Gastrocnemius medialis (tissue), 4 donors: ENCODE measurements at regions not wholly inside any gene's neighbourhood (a gene's known extent, or its start where the extent isn't known, plus 50 kb on each side); places are given as distances from the start of the nearest gene placed in this dataset.

Source experiments
- ATAC-seq, 2 donors: fragments of 150-250 bp; one replicate each; pipeline ENCODE4 v1.9.1; 2016
- DNase-seq, 2 donors: peaks; one replicate each; pipeline ENCODE4 v3.0.0-alpha.2; 2019
- H3K27ac ChIP-seq, 4 donors: fragments of 200-600 bp; sonication (generic); 1 replicate in 1 of 4; 2 replicates in 3 of 4; pipeline ENCODE4 v1.5.1; 2016 to 2018; ENCODE audit warnings: mild to moderate bottlenecking in 2 of 4, moderate library complexity in 1 of 4
- H3K27me3 ChIP-seq, 3 donors: fragments of 200-600 bp; sonication (generic) in 2 of 3; 1 replicate in 1 of 3; 2 replicates in 2 of 3; pipeline versions ENCODE4 v1.5.1 to v1.6.0; 2016 to 2019; ENCODE audit warnings: mild to moderate bottlenecking in 1 of 3, moderate library complexity in 1 of 3
- H3K36me3 ChIP-seq, 2 donors: fragments of 200-600 bp; sonication (generic) in 1 of 2; one replicate each; pipeline ENCODE4 v1.5.1; 2017 to 2018
- H3K4me1 ChIP-seq, 2 donors: fragments of 200-600 bp; sonication (generic) in 1 of 2; one replicate each; pipeline ENCODE4 v1.5.1; 2016 to 2017; ENCODE audit warnings: mild to moderate bottlenecking in 2 of 2
- H3K4me3 ChIP-seq, 4 donors: fragments of 200-600 bp; sonication (generic) in 3 of 4; 1 replicate in 1 of 4; 2 replicates in 3 of 4; pipeline ENCODE4 v1.5.1; 2016 to 2019; ENCODE audit warnings: mild to moderate bottlenecking in 2 of 4
- H3K9me3 ChIP-seq, 3 donors: fragments of 200-600 bp; sonication (generic) in 2 of 3; 1 replicate in 1 of 3; 2 replicates in 2 of 3; pipeline ENCODE4 v1.5.1; 2016 to 2019
- POLR2A ChIP-seq, 2 donors: fragments of 450-650 bp; IDR thresholded peaks; one replicate each; pipeline ENCODE4 v1.6.1; 2017; ENCODE audit warnings: antibody characterized with exemption in 2 of 2, mild to moderate bottlenecking in 2 of 2, moderate library complexity in 2 of 2
- in situ Hi-C, 4 donors: fragments of 200-750 bp; cut with MboI; loops; one replicate each; pipeline versions ENCODE4 v1.15.0 to v1.8.0; 2017; ENCODE audit warnings: low sequenced_read_pairs in 4 of 4
- intact Hi-C: fragments of 100-400 bp; cut with DNase I; formaldehyde crosslinking; loops from one replicate; pipeline ENCODE4 v1.15.1; 2023; ENCODE audit warnings: low total_unique reads
- TF ChIP-seq, protein P1 (sequence below), 5 experiments: fragments of 450-650 bp in 3 of 5; fragments of 200-600 bp in 2 of 5; sonication (generic) in 2 of 5; IDR thresholded peaks in 4 of 5; conservative IDR thresholded peaks in 1 of 5; 1 replicate in 4 of 5; 2 replicates in 1 of 5; pipeline ENCODE4 v1.5.1; 2016 to 2019; ENCODE audit warnings: antibody characterized with exemption in 5 of 5, mild to moderate bottlenecking in 3 of 5, moderate library complexity in 3 of 5

DNA sequence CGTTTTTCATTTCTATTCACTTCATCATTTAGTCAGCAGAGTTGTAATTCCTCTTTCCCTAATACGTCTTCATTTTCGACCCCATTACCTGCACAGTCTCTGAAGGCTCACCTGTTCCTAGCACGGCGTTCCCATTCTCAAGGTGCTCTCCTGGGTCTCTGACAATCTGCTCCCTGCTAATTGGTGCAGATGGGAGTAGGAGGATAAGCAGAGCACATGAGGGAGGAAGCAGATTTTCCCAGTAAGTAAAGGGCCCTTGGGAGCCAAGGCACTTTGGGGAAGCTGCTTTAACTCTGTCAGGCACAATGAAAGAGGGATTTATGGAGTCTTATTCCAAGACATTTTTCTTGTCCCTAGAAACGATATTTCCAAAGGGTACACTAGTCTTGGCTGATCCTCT lies 466.4 kb downstream of the STIM2 start:
- H3K27ac ChIP-seq = no peak overlapping the region
- in situ Hi-C loops (no loop called here), intact Hi-C loops (no loop called here)
- no peak for ATAC-seq
- no peak for TF ChIP-seq POLR2A (IDR thresholded peaks at IDR 0.05)
- TF ChIP-seq, protein P1, sequence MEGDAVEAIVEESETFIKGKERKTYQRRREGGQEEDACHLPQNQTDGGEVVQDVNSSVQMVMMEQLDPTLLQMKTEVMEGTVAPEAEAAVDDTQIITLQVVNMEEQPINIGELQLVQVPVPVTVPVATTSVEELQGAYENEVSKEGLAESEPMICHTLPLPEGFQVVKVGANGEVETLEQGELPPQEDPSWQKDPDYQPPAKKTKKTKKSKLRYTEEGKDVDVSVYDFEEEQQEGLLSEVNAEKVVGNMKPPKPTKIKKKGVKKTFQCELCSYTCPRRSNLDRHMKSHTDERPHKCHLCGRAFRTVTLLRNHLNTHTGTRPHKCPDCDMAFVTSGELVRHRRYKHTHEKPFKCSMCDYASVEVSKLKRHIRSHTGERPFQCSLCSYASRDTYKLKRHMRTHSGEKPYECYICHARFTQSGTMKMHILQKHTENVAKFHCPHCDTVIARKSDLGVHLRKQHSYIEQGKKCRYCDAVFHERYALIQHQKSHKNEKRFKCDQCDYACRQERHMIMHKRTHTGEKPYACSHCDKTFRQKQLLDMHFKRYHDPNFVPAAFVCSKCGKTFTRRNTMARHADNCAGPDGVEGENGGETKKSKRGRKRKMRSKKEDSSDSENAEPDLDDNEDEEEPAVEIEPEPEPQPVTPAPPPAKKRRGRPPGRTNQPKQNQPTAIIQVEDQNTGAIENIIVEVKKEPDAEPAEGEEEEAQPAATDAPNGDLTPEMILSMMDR (IDR thresholded peaks at IDR 0.05 in 4 of 5, conservative IDR thresholded peaks at IDR 0.05 in 1 of 5) = no peak
- H3K4me3 ChIP-seq = no peak overlapping the region
- H3K4me1 ChIP-seq = no peaks in the 10 kb centered on the region
- DNase-seq = no peak
- no peaks in the 10 kb centered on the region for H3K27me3 ChIP-seq
- H3K36me3 ChIP-seq = no peaks in the 10 kb centered on the region
- H3K9me3 ChIP-seq = no peaks in the 10 kb centered on the region

DNA sequence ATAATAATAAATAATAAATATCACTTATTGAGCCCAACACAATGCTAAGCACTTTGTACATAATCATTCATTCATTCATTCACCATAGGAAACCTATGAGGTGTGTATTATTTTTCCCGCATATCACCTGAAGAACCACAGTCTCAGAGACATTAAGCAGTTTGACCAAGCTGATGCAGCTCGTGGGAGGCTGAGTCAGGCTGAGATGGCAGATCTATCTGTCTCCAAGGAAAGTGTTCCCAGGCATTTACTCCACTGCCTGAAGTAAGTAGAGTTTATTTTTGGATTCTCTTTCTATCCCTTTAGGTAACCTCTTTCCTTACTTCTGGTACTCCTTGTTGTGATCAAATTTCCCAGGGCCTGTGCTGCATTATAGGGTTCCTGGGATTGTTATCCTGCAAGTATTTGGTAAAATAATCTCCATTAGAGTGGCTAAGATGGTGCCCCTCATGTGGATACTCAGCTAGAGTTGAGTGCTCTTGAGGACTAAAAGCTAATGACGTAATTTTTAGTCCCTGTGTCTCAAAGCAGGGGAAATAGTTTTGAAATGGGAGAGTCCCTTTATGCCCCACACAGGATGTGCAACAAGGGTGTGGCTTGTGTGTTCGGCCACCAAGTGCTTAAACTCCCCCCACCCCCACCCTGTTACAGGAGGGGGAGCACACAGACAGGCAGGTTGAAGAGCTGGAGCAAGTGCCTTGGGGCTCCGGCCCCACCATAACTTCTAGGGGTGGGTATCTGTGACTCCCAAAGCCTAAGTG lies 467.0 kb downstream of the STIM2 start:
- no peaks in the 10 kb centered on the region for H3K27me3 ChIP-seq
- H3K4me3 ChIP-seq = no peak overlapping the region
- DNase-seq = no peak
- ATAC-seq = no peak
- H3K4me1 ChIP-seq = no peaks in the 10 kb centered on the region
- no peaks in the 10 kb centered on the region for H3K36me3 ChIP-seq
- intact Hi-C loops (no loop called here), in situ Hi-C loops (no loop called here)
- H3K27ac ChIP-seq = no peak overlapping the region
- no peak for TF ChIP-seq POLR2A (IDR thresholded peaks at IDR 0.05)
- TF ChIP-seq, protein P1 (IDR thresholded peaks at IDR 0.05 in 4 of 5, conservative IDR thresholded peaks at IDR 0.05 in 1 of 5) = no peak
- H3K9me3 ChIP-seq = no peaks in the 10 kb centered on the region

DNA sequence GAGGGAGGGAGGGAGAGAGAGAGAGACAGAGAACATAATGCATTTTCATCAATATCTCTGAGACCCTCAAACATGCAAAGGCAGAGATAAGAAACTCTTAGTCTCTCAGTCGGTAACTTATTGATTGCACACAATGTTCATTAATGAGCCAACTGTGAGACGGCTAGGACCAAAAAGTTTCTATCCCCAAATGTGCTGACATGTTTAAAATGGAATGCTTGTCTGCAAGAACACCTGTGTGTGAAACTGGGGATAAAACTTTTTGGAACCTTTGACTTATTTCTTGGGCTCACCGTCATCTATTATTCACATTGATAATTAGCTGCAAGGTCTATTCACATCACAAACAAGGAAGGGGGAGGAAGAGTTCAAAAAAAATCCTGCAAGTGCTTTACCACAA lies 477.9 kb downstream of the STIM2 start:
- Histone ChIP-seq H3K4me1 (no peaks in the 10 kb centered on the region), H3K27me3 (no peaks in the 10 kb centered on the region), H3K27ac (no peak overlapping the region), H3K4me3 (no peak overlapping the region), H3K9me3 (no peaks in the 10 kb centered on the region), H3K36me3 (no peaks in the 10 kb centered on the region)
- TF ChIP-seq, protein P1 (IDR thresholded peaks at IDR 0.05 in 4 of 5, conservative IDR thresholded peaks at IDR 0.05 in 1 of 5) = no peak
- no peak for TF ChIP-seq POLR2A (IDR thresholded peaks at IDR 0.05)
- in situ Hi-C loops = no loop called here
- intact Hi-C loops = no loop called here
- no peak for DNase-seq
- ATAC-seq = no peak

DNA sequence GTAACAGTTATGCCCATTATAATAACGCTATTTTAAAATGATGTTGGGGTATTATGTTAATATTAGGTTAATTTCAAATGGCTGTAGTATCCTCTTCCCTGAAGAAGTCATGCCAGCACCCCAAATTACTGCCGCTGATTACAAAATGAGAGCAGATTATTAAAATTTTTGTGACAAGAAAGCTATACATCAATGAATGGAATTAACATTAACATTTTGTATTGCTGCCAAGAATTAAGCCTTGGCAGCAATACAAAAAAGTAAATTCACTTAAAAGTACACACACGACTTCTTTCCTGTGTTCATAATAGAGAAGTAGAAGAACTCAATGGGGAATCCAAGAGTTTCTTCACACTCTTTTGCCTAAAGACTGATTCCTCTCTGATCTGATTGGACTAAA lies 482.8 kb downstream of the STIM2 start:
- intact Hi-C loops = no loop called here
- H3K27ac ChIP-seq = no peak overlapping the region
- H3K4me1 ChIP-seq = no peaks in the 10 kb centered on the region
- H3K36me3 ChIP-seq = no peaks in the 10 kb centered on the region
- in situ Hi-C loops = no loop called here
- H3K9me3 ChIP-seq = no peaks in the 10 kb centered on the region
- TF ChIP-seq, protein P1 (IDR thresholded peaks at IDR 0.05 in 4 of 5, conservative IDR thresholded peaks at IDR 0.05 in 1 of 5) = no peak
- no peak for TF ChIP-seq POLR2A (IDR thresholded peaks at IDR 0.05)
- no peak for ATAC-seq
- DNase-seq = no peak
- no peaks in the 10 kb centered on the region for H3K27me3 ChIP-seq
- H3K4me3 ChIP-seq = no peak overlapping the region

DNA sequence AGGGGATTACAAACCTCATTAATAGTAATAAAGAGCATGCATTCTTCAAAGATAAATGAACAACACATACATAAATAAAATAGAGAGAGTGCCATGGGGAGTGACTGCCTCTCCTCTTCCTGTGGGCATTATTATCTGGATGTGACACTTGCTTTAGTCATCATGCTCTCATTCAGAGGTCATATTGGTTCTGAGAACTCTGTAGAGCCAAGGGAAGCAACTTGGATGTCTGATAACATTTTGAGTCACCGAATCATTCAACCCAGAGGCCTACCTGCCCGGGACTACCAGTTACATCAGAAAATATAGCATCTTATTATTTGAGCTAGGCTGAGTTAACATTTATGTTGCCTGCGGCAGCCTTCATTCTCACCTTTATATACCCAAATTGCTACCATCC lies 489.5 kb downstream of the STIM2 start:
- Histone ChIP-seq H3K9me3 (no peaks in the 10 kb centered on the region), H3K4me3 (no peak overlapping the region), H3K36me3 (no peaks in the 10 kb centered on the region), H3K27ac (no peak overlapping the region), H3K27me3 (no peaks in the 10 kb centered on the region), H3K4me1 (no peaks in the 10 kb centered on the region)
- intact Hi-C loops = no loop called here
- in situ Hi-C loops = no loop called here
- no peak for TF ChIP-seq POLR2A (IDR thresholded peaks at IDR 0.05)
- TF ChIP-seq, protein P1 (IDR thresholded peaks at IDR 0.05 in 4 of 5, conservative IDR thresholded peaks at IDR 0.05 in 1 of 5) = no peak
- DNase-seq (no peak), ATAC-seq (no peak)
